GM18507 (cell line): ENCODE measurements at regions not wholly inside any gene's neighbourhood (a gene's known extent, or its start where the extent isn't known, plus 50 kb on each side); places are given as distances from the start of the nearest gene placed in this dataset.
"Not testable (repeated sequence)": the region's sequence is repeated elsewhere in the genome, so short reads cannot be mapped to it uniquely, and the experiment has no call there.

Experiments used
- DNase-seq: peaks from one replicate; pipeline ENCODE4 v3.0.0; 2011; ENCODE audit warnings: low read depth; ENCODE audit not compliant: insufficient read length; ENCODE audit errors: extremely low spot score
- FAIRE-seq: peaks from 2 replicates; lab custom pipeline; 2011; peaks lifted over from hg19 to GRCh38; lab: Jason Lieb, UNC

GRCh38 chr9:93771276-93771675 is 183.9 kb downstream of the BARX1 start:
- DNase-seq (no peak), FAIRE-seq (no peak)

GRCh38 chr9:93761822-93762221 is 185.4 kb downstream of the PHF2 start:
- DNase-seq (no peak), FAIRE-seq (no peak)

GRCh38 chr9:93750045-93750444 is 173.7 kb downstream of the PHF2 start:
- DNase-seq (no peak), FAIRE-seq (no peak)

- not testable (repeated sequence) for DNase-seq, FAIRE-seq
Measured at GRCh38 chr9:93748827-93749226, 172.4 kb downstream of the PHF2 start.

- no peak for FAIRE-seq
- DNase-seq: no peak
Measured at GRCh38 chr9:93731963-93732362, 155.6 kb downstream of the PHF2 start.

GRCh38 chr9:93730648-93731047 is 154.3 kb downstream of the PHF2 start:
- DNase-seq (no peak), FAIRE-seq (no peak)

- DNase-seq (no peak), FAIRE-seq (no peak)
Measured at GRCh38 chr9:93730217-93730616, 153.8 kb downstream of the PHF2 start.
